Vagina (tissue), 2 donors: ENCODE measurements at regions not wholly inside any gene's neighbourhood (a gene's known extent, or its start where the extent isn't known, plus 50 kb on each side); places are given as distances from the start of the nearest gene placed in this dataset.

ENCODE experiments used
- DNase-seq, 2 donors: peaks; one replicate each; pipeline ENCODE4 v3.0.0-alpha.2; 2017; ENCODE audit errors: extremely low spot score in 2 of 2
- H3K27ac ChIP-seq: fragments of 200-600 bp; sonication (generic); one replicate; pipeline ENCODE4 v1.5.1; 2019
- H3K27me3 ChIP-seq: fragments of 200-600 bp; sonication (generic); one replicate; pipeline ENCODE4 v1.5.1; 2019
- H3K36me3 ChIP-seq, 2 donors: fragments of 200-600 bp; sonication (generic); one replicate each; pipeline ENCODE4 v1.5.1; 2017 to 2019
- H3K4me1 ChIP-seq: fragments of 200-600 bp; sonication (generic); one replicate; pipeline ENCODE4 v1.5.1; 2019
- H3K4me3 ChIP-seq, 2 donors: fragments of 200-600 bp; sonication (generic); 1 replicate in 1 of 2; 2 replicates in 1 of 2; pipeline ENCODE4 v1.5.1; 2016 to 2019
- H3K9me3 ChIP-seq: fragments of 200-600 bp; sonication (generic); one replicate; pipeline ENCODE4 v1.5.1; 2019
- POLR2A ChIP-seq, 2 donors: fragments of 450-650 bp; IDR thresholded peaks; one replicate each; pipeline ENCODE4 v1.6.1; 2017; ENCODE audit warnings: antibody characterized with exemption in 2 of 2, mild to moderate bottlenecking in 2 of 2, moderate library complexity in 2 of 2
- POLR2AphosphoS5 ChIP-seq, 2 donors: sonication (generic); formaldehyde crosslinking; IDR thresholded peaks; one replicate each; pipeline ENCODE4 v1.9.0; 2017; ENCODE audit warnings: antibody characterized with exemption in 2 of 2, mild to moderate bottlenecking in 2 of 2, low read depth in 1 of 2; ENCODE audit not compliant: insufficient read depth in 1 of 2
- intact Hi-C: fragments of 100-400 bp; cut with DNase I; formaldehyde crosslinking; loops from one replicate; pipeline ENCODE4 v1.15.1; 2023
- TF ChIP-seq, protein P1 (sequence below), 3 experiments: fragments of 450-650 bp in 2 of 3; fragments of 200-600 bp in 1 of 3; sonication (generic) in 1 of 3; IDR thresholded peaks; one replicate each; pipeline ENCODE4 v1.5.1; 2017 to 2019; ENCODE audit warnings: antibody characterized with exemption in 3 of 3, mild to moderate bottlenecking in 2 of 3, moderate library complexity in 2 of 3

DNA sequence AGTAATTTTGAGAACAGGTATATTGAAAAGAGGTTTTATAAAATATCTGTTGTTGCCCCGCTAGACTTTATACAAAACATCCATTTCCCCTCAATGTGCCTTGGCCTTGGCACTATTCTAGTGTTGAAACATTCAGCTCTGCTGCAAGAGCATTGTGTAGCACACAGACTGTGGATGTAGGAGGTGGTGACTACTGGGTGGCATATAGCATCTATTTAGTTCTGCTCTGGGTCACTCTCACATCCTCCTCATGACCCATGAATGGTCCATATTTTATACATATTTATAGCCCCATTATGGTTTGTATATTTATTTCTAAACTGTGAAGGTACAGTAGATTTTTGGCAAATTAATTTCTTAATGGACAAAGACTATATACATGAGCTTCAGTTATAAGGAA is 1022.0 kb upstream of the CELF4 start:
- intact Hi-C loops: no loop called here
- DNase-seq: no peak
- no peaks in the 10 kb centered on the region for H3K36me3 ChIP-seq
- no peak for TF ChIP-seq POLR2A (IDR thresholded peaks at IDR 0.05)
- TF ChIP-seq, protein P1, sequence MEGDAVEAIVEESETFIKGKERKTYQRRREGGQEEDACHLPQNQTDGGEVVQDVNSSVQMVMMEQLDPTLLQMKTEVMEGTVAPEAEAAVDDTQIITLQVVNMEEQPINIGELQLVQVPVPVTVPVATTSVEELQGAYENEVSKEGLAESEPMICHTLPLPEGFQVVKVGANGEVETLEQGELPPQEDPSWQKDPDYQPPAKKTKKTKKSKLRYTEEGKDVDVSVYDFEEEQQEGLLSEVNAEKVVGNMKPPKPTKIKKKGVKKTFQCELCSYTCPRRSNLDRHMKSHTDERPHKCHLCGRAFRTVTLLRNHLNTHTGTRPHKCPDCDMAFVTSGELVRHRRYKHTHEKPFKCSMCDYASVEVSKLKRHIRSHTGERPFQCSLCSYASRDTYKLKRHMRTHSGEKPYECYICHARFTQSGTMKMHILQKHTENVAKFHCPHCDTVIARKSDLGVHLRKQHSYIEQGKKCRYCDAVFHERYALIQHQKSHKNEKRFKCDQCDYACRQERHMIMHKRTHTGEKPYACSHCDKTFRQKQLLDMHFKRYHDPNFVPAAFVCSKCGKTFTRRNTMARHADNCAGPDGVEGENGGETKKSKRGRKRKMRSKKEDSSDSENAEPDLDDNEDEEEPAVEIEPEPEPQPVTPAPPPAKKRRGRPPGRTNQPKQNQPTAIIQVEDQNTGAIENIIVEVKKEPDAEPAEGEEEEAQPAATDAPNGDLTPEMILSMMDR (IDR thresholded peaks at IDR 0.05): no peak
- TF ChIP-seq POLR2AphosphoS5 (IDR thresholded peaks at IDR 0.05; ENCODE audit: insufficient read depth in 1 of 2, low read depth in 1 of 2): no peak
- H3K27me3 ChIP-seq: no peaks in the 10 kb centered on the region
- H3K4me1 ChIP-seq: no peaks in the 10 kb centered on the region
- no peak overlapping the region for H3K4me3 ChIP-seq
- H3K9me3 ChIP-seq: no peaks in the 10 kb centered on the region
- no peak overlapping the region for H3K27ac ChIP-seq

DNA sequence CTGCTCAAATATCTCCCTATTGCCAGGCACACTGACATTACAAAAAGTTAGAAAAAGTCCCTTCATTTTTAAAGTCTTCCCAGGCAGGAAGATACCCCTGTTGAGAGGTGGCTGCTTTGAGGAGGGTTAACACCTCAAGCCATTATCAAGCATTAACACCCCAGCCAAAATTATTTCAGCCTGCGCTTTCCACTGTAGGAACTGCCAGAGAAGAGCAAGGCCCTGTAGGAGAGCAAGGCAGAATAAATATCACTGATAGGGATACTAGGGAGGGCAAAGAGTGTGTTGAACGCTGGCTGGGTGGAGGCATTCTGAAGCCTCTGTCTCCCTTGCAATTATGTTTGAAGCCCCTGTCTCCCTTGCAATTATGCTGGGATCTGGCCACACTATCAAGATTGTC is 1020.7 kb upstream of the CELF4 start:
- no peak overlapping the region for H3K27ac ChIP-seq
- no peak for DNase-seq
- no peaks in the 10 kb centered on the region for H3K4me1 ChIP-seq
- TF ChIP-seq, protein P1 (IDR thresholded peaks at IDR 0.05): no peak
- no peak for TF ChIP-seq POLR2AphosphoS5 (IDR thresholded peaks at IDR 0.05; ENCODE audit: insufficient read depth in 1 of 2, low read depth in 1 of 2)
- no peak for TF ChIP-seq POLR2A (IDR thresholded peaks at IDR 0.05)
- no peaks in the 10 kb centered on the region for H3K9me3 ChIP-seq
- intact Hi-C loops: no loop called here
- no peaks in the 10 kb centered on the region for H3K36me3 ChIP-seq
- H3K27me3 ChIP-seq: no peaks in the 10 kb centered on the region
- H3K4me3 ChIP-seq: no peak overlapping the region

DNA sequence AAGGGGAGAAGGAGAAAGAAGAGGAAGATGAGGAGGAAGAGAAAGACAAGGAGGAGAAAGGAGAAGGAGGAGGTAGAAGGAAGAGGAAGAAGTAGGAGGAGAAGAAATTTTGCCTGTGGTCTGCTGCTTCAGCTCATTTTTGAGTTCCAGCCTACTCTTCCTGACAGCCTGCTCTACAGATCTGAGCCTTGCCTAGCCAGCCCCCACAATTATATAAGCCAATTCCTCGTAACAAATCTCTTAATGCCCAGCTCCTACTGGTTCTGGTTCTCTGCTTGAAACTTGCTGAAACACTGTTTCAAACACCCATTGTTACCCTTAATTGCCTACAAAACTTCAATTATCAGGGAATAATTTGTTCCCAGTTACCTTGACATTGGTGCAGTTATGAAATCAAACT is 1014.2 kb upstream of the CELF4 start:
- no peaks in the 10 kb centered on the region for H3K4me1 ChIP-seq
- intact Hi-C loops: no loop called here

DNA sequence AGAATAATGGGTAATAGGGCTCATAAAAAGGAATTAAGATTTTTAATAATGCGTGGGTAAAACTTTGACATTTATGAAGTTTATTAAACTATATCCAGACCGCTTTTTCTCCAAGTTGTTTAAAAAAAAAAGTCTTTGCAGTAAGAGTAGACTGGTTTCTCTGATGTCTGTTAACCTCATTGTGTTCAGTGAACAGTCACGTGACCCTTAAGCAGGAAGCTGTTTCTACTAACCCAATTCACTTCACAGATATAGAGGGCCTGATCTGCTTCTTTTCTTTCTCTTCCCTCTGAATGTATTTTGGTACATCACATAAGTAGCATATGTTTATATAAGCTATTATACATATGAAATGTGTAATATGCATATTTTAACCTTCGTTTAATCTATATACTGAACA is 1011.3 kb upstream of the CELF4 start:
- intact Hi-C loops: no loop called here
- no peak for DNase-seq
- H3K4me1 ChIP-seq: no peaks in the 10 kb centered on the region
- no peak overlapping the region for H3K27ac ChIP-seq
- H3K36me3 ChIP-seq: no peaks in the 10 kb centered on the region
- H3K9me3 ChIP-seq: no peaks in the 10 kb centered on the region
- H3K4me3 ChIP-seq: no peak overlapping the region
- TF ChIP-seq, protein P1 (IDR thresholded peaks at IDR 0.05): no peak
- TF ChIP-seq POLR2A (IDR thresholded peaks at IDR 0.05) (no peak), POLR2AphosphoS5 (IDR thresholded peaks at IDR 0.05; ENCODE audit: insufficient read depth in 1 of 2, low read depth in 1 of 2) (no peak)
- no peaks in the 10 kb centered on the region for H3K27me3 ChIP-seq

More for the DNA sequence above, 1014.2 kb upstream of the CELF4 start:
- Histone ChIP-seq H3K27me3 (no peaks in the 10 kb centered on the region), H3K4me3 (no peak overlapping the region), H3K9me3 (no peaks in the 10 kb centered on the region), H3K36me3 (no peaks in the 10 kb centered on the region), H3K27ac (no peak overlapping the region)
- TF ChIP-seq POLR2A (IDR thresholded peaks at IDR 0.05) (no peak), POLR2AphosphoS5 (IDR thresholded peaks at IDR 0.05; ENCODE audit: insufficient read depth in 1 of 2, low read depth in 1 of 2) (no peak)
- TF ChIP-seq, protein P1 (IDR thresholded peaks at IDR 0.05): no peak
- DNase-seq: no peak

DNA sequence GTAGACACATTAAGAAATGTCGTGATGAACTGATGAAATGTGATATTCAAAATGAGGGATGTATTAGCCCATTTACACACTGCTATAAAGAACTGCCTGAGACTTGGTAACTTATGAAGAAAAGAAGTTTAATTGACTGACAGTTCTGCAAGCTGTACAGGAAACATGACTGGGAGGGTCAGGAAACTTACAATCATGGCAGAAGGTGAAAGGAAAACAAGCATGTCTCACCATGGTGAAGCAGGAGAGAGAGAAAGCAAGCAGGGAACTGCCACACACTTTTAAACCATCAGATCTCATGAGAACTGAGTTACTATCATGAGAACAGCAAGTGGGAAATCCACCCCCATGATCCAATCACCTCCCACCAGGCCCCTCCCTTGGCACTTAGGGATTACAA is 1010.8 kb upstream of the CELF4 start:
- no peak for DNase-seq
- no peaks in the 10 kb centered on the region for H3K36me3 ChIP-seq
- intact Hi-C loops: no loop called here
- H3K4me3 ChIP-seq: no peak overlapping the region
- TF ChIP-seq POLR2A (IDR thresholded peaks at IDR 0.05) (no peak), POLR2AphosphoS5 (IDR thresholded peaks at IDR 0.05; ENCODE audit: insufficient read depth in 1 of 2, low read depth in 1 of 2) (no peak)
- TF ChIP-seq, protein P1 (IDR thresholded peaks at IDR 0.05): no peak
- H3K27ac ChIP-seq: no peak overlapping the region
- H3K4me1 ChIP-seq: no peaks in the 10 kb centered on the region
- no peaks in the 10 kb centered on the region for H3K9me3 ChIP-seq
- H3K27me3 ChIP-seq: no peaks in the 10 kb centered on the region
